ENCODE measurements at regions not wholly inside any gene's neighbourhood (a gene's known extent, or its start where the extent isn't known, plus 50 kb on each side); places are given as distances from the start of the nearest gene placed in this dataset.

DNA sequence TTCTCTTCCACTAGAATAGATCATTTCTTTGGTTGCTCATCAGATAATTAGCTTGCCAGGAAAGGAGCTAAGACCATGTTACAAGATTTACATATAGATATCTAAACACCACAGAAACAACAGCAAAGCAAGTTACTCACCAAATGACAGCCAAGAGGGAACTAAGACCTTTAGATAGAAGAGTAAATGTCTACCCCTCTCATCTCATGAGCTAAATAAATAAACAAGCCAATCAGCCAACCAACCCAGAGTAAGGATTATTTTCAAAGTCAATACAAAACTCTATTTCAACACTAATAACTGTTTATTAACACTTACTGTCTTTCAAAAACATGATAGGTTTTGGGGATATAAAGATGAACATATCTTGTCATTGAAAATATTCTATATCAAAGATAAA lies 474.7 kb downstream of the LMO4 start:
- no peak overlapping the region for H3K27ac ChIP-seq (ENCODE audit: low read length)
- no peak for DNase-seq
- no peak overlapping the region for H3K4me3 ChIP-seq (ENCODE audit: low read length)
- no peaks in the 10 kb centered on the region for H3K27me3 ChIP-seq (ENCODE audit: control insufficient read depth, insufficient read depth, low read length)
- peaks cover 22% of the 10 kb centered on the region for H3K4me1 ChIP-seq (ENCODE audit: control insufficient read depth, insufficient read depth, low read length)
- no peaks in the 10 kb centered on the region for H3K9me3 ChIP-seq (ENCODE audit: control insufficient read depth, low read depth, low read length)
- H3K36me3 ChIP-seq (ENCODE audit: control insufficient read depth, insufficient read depth, low read length): no peaks in the 10 kb centered on the region

DNA sequence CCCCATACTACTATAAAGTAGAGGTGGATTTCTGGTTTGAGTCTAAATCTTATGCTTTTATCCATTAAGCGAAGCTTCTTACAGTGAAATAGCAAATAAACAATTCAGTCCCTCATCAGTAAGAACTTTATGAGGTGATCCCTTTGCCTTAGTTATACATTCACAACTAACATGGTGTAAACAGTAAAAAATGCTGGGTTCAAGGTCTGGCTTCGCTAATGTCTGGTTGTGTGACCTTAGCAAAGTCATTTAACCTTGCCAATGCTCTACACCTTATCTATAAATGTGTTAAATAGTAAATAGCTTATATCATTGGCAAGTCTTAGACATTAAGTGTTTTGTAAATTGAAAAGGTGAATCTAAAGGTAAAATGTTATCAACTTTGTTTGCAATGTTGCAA lies 475.4 kb downstream of the LMO4 start:
- H3K36me3 ChIP-seq (ENCODE audit: control insufficient read depth, insufficient read depth, low read length): no peaks in the 10 kb centered on the region
- peak in 1 of 2 donors; percentile 44 for DNase-seq
- H3K27ac ChIP-seq (ENCODE audit: low read length): no peak overlapping the region
- H3K4me3 ChIP-seq (ENCODE audit: low read length): no peak overlapping the region
- peaks cover 20% of the 10 kb centered on the region for H3K4me1 ChIP-seq (ENCODE audit: control insufficient read depth, insufficient read depth, low read length)
- no peaks in the 10 kb centered on the region for H3K9me3 ChIP-seq (ENCODE audit: control insufficient read depth, low read depth, low read length)
- no peaks in the 10 kb centered on the region for H3K27me3 ChIP-seq (ENCODE audit: control insufficient read depth, insufficient read depth, low read length)
- WGBS (ENCODE audit: insufficient coverage, low lambda C conversion rate): 42% methylated on average over 2 of the region's 2 CpGs

DNA sequence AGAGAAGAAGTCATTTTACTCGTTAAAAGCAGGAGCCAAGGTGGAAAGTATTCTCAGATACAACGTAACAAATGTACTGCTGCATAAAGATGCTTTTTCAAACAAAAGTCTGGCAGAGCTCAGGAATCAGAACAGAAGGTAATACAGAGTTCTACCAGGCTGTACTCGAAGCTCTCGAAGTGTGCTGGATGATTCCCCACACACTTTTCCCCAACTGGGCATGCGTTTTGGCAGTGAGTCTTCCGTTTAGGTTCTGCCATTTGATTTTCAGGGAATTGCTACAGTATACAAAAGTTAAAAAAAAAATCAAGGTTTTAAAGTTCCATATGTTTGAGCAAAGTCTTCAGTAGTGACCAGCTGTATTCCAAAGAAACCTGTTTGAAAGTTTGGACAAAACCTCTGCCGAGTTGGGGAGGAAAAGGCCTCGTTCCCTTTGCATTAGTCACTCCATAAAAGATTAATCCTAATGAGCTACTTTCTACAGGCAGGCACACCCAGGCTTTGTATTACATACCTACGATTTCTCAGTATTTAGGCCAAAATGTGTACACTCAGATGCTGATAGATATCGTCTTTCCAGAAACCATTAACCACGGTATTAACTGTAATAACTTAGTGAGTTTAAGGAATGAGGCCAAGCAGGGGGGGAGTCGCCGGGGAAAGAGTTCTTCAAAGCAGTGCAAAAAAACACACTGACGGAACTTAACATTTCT lies 477.1 kb downstream of the LMO4 start:
- H3K4me1 ChIP-seq (ENCODE audit: control insufficient read depth, insufficient read depth, low read length): peaks cover 11% of the 10 kb centered on the region
- 17% methylated on average over 2 of the region's 14 CpGs for WGBS (ENCODE audit: insufficient coverage, low lambda C conversion rate)
- H3K9me3 ChIP-seq (ENCODE audit: control insufficient read depth, low read depth, low read length): no peaks in the 10 kb centered on the region
- H3K27ac ChIP-seq (ENCODE audit: low read length): peak overlapping the region; percentile 64
- no peaks in the 10 kb centered on the region for H3K36me3 ChIP-seq (ENCODE audit: control insufficient read depth, insufficient read depth, low read length)
- peak; percentile 31 to 83 for DNase-seq
- H3K4me3 ChIP-seq (ENCODE audit: low read length): no peak overlapping the region
- H3K27me3 ChIP-seq (ENCODE audit: control insufficient read depth, insufficient read depth, low read length): no peaks in the 10 kb centered on the region

DNA sequence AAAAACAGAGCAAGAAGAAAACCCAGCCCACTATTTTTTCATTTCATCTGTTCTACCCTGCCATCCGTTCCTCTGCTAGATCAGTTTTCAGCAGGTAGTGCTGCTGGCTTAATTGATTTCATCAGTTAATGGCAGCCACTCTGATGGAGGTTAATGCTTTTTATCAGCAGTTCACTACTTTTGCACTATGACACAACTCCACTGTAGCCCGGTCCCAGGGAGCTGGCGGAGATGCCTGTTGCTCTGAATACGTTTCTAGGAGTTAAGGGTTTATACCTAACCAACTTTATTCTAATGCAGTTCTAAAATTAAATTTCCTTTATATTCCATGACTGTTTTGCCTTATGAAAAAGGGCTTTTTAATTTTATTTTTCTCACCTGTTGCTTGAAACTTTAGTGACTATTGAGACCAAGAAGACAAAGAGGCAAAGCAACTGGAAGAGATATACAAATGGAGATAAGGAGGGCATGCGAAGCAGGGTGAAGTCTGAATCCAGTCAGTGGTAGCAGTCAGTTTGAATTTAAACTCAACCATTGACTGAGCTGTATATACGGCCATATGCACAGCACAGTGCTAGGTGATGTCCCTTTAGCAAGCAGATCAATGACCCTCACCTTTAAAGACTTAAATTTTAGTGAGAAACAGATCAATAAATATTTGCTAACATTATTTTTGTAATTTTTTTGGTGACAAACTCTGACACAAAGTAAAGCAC lies 477.9 kb downstream of the LMO4 start:
- Histone ChIP-seq H3K4me1 (ENCODE audit: control insufficient read depth, insufficient read depth, low read length) (peaks cover 11% of the 10 kb centered on the region), H3K27ac (ENCODE audit: low read length) (peak overlapping the region; percentile 64), H3K9me3 (ENCODE audit: control insufficient read depth, low read depth, low read length) (no peaks in the 10 kb centered on the region), H3K4me3 (ENCODE audit: low read length) (no peak overlapping the region), H3K36me3 (ENCODE audit: control insufficient read depth, insufficient read depth, low read length) (no peaks in the 10 kb centered on the region), H3K27me3 (ENCODE audit: control insufficient read depth, insufficient read depth, low read length) (no peaks in the 10 kb centered on the region)
- DNase-seq: peak; percentile 30 to 82
- WGBS (ENCODE audit: insufficient coverage, low lambda C conversion rate): no CpG with 5 or more reads among the region's 6 CpGs

DNA sequence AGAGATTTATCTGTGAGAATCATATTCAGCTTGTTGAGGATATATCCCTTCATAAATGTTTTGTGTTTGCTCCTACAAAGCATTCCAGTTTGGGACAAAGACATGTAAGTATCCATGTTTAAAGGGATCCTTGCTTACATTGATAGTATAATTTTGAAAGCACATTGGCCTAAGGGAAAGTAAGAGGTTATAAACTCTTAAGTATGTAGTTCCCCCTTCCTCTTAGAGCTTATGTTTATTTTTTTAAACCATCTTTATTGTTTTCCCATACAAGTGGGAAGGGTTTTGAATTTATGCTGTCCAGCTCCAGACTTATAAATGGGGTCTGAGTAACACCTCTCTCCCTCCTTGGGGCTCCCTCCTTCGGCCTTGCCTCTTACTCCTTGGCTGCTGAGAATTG lies 481.5 kb downstream of the LMO4 start:
- Histone ChIP-seq H3K4me3 (ENCODE audit: low read length) (no peak overlapping the region), H3K36me3 (ENCODE audit: control insufficient read depth, insufficient read depth, low read length) (no peaks in the 10 kb centered on the region), H3K27ac (ENCODE audit: low read length) (no peak overlapping the region), H3K27me3 (ENCODE audit: control insufficient read depth, insufficient read depth, low read length) (no peaks in the 10 kb centered on the region), H3K4me1 (ENCODE audit: control insufficient read depth, insufficient read depth, low read length) (peaks cover 9% of the 10 kb centered on the region), H3K9me3 (ENCODE audit: control insufficient read depth, low read depth, low read length) (no peaks in the 10 kb centered on the region)
- no CpG with 5 or more reads among the region's 1 CpG for WGBS (ENCODE audit: insufficient coverage, low lambda C conversion rate)
- DNase-seq: no peak

DNA sequence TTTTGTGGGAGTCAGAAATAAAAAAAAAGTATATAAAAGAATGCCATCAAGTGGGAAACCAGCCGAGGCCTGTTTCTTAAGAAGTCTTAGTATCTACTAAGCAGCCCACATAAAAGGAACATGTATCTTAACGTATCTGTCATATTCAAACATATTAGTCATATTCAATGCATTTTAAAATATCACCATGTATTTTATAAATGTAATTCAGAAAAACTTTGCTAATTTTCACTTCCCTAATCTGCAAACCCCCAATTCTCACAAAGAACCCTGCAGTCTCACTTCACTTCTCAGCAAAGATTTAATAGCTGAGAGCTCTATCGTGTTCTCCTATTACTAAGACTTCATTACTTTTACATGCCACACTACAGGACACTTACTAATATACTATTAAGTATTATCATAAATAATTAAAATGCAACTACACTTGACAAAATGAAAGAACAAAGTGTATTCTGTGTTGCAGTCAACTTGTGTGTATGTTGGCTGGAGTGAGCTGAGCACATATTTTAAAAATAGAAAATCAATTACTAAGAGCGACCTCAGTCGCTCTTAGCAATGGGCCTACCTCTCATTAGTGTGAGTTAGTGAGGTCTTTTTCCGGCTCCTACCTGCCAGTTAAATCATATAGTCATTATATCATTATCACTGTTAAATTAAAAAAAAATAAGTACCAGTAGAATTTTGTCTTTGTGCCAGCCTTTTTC lies 484.3 kb downstream of the LMO4 start:
- Histone ChIP-seq H3K36me3 (ENCODE audit: control insufficient read depth, insufficient read depth, low read length) (no peaks in the 10 kb centered on the region), H3K4me3 (ENCODE audit: low read length) (no peak overlapping the region), H3K4me1 (ENCODE audit: control insufficient read depth, insufficient read depth, low read length) (no peaks in the 10 kb centered on the region), H3K9me3 (ENCODE audit: control insufficient read depth, low read depth, low read length) (no peaks in the 10 kb centered on the region), H3K27me3 (ENCODE audit: control insufficient read depth, insufficient read depth, low read length) (no peaks in the 10 kb centered on the region), H3K27ac (ENCODE audit: low read length) (no peak overlapping the region)
- no peak for DNase-seq
- whole genome bisulfite sequencing (ENCODE audit: insufficient coverage, low lambda C conversion rate): 83% methylated on average over 3 of the region's 6 CpGs

DNA sequence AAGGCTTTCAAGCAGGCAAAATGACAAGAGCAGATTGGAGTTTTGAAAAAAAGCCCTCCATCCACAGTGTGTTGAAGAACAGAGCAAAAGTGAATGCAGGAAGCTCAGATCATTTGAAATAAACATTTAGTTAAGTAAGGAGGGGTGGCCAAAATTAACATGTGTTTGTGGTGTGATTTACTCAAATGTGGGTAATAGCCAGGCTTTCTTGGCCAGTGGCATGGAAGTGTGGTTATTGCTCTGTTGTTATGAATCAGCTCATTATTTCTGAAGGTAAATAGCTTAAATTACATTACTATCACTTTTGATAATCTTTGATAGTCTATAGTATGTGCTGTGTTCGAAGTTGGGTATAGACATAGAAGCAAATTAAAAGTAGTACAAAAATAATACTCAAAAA lies 485.9 kb downstream of the LMO4 start:
- no peak for DNase-seq
- Histone ChIP-seq H3K9me3 (ENCODE audit: control insufficient read depth, low read depth, low read length) (no peaks in the 10 kb centered on the region), H3K27me3 (ENCODE audit: control insufficient read depth, insufficient read depth, low read length) (no peaks in the 10 kb centered on the region), H3K4me1 (ENCODE audit: control insufficient read depth, insufficient read depth, low read length) (no peaks in the 10 kb centered on the region), H3K4me3 (ENCODE audit: low read length) (no peak overlapping the region), H3K36me3 (ENCODE audit: control insufficient read depth, insufficient read depth, low read length) (no peaks in the 10 kb centered on the region), H3K27ac (ENCODE audit: low read length) (no peak overlapping the region)
- 100% methylated on average over 1 of the region's 1 CpG for WGBS (ENCODE audit: insufficient coverage, low lambda C conversion rate)

DNA sequence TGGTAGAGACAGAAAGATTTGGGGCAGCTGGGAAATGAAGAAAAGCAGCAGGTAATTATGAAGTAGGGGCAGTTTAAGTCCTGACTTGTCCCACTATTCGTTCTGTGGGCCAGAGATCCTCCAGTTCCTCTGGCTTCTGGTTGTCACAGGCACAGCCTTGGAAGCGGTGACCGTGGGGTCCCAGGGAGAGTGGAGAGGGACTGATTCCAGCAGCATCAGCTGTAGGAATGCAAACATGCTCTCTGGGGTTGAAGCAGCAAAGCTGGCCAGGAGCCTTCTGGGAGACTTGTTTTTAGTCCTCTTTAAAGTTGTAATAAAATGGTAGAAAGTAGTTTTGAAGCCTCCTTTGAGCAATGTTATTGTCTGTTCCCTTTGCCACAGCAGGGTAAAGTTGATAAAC lies 488.0 kb downstream of the LMO4 start:
- no peaks in the 10 kb centered on the region for H3K27me3 ChIP-seq (ENCODE audit: control insufficient read depth, insufficient read depth, low read length)
- DNase-seq: no peak
- WGBS (ENCODE audit: insufficient coverage, low lambda C conversion rate): no CpG with 5 or more reads among the region's 3 CpGs
- no peaks in the 10 kb centered on the region for H3K4me1 ChIP-seq (ENCODE audit: control insufficient read depth, insufficient read depth, low read length)
- H3K4me3 ChIP-seq (ENCODE audit: low read length): no peak overlapping the region
- H3K9me3 ChIP-seq (ENCODE audit: control insufficient read depth, low read depth, low read length): no peaks in the 10 kb centered on the region
- H3K27ac ChIP-seq (ENCODE audit: low read length): no peak overlapping the region
- no peaks in the 10 kb centered on the region for H3K36me3 ChIP-seq (ENCODE audit: control insufficient read depth, insufficient read depth, low read length)

DNA sequence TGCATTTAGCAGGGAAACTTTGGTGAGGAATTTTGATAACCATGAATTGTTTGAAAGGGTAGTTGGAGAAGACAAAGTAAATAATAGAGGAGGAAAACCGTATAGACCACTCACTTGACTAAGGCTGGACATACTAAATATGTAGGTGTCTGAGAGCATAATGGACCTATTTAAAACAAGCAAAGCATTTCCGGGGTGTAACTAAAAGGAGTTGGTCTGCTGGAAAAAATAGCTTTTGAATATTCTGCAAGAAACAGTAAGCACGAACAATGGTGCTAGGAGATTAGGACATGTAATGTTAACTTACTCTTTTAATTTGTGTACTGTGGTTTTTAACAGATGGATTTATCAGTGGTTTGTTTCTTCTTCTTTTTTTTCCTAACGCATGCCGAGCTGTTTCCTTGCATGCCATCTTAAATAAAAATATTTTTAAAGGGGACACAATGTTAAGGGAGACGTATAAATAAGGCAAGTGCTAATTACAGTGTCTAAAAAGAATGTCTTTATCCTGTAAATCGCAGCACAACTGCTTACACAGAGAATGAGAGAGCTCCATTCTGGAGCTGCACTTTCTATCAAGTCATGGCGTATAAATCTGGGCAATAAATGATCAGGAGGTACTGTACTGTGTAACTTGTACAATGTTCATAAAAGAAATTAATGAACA lies 492.1 kb downstream of the LMO4 start:
- H3K4me3 ChIP-seq (ENCODE audit: low read length): no peak overlapping the region
- no peak for DNase-seq
- H3K9me3 ChIP-seq (ENCODE audit: control insufficient read depth, low read depth, low read length): no peaks in the 10 kb centered on the region
- no peaks in the 10 kb centered on the region for H3K4me1 ChIP-seq (ENCODE audit: control insufficient read depth, insufficient read depth, low read length)
- no peaks in the 10 kb centered on the region for H3K36me3 ChIP-seq (ENCODE audit: control insufficient read depth, insufficient read depth, low read length)
- WGBS (ENCODE audit: insufficient coverage, low lambda C conversion rate): 78% methylated on average over 4 of the region's 8 CpGs
- H3K27ac ChIP-seq (ENCODE audit: low read length): no peak overlapping the region
- H3K27me3 ChIP-seq (ENCODE audit: control insufficient read depth, insufficient read depth, low read length): no peaks in the 10 kb centered on the region

DNA sequence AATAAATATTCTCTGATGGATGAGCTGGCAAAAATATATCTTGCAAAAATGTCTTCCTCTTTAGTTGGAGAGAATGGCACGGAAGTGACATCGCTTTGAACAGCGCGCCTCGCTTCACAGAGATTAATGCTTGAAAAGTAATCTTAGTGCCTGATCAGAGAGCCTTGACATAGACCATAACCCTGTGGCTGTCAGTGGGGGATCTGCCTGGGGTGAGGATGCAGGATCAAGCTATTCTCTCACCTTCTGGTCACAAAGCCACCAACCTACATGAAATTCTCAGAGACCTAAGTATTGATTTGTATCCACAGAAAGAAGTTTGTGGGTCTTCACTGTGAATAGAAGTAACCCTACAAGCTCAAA lies 492.6 kb downstream of the LMO4 start:
- H3K27ac ChIP-seq (ENCODE audit: low read length): no peak overlapping the region
- WGBS (ENCODE audit: insufficient coverage, low lambda C conversion rate): no CpG with 5 or more reads among the region's 5 CpGs
- no peaks in the 10 kb centered on the region for H3K36me3 ChIP-seq (ENCODE audit: control insufficient read depth, insufficient read depth, low read length)
- no peak for DNase-seq
- no peaks in the 10 kb centered on the region for H3K9me3 ChIP-seq (ENCODE audit: control insufficient read depth, low read depth, low read length)
- no peaks in the 10 kb centered on the region for H3K4me1 ChIP-seq (ENCODE audit: control insufficient read depth, insufficient read depth, low read length)
- no peaks in the 10 kb centered on the region for H3K27me3 ChIP-seq (ENCODE audit: control insufficient read depth, insufficient read depth, low read length)
- no peak overlapping the region for H3K4me3 ChIP-seq (ENCODE audit: low read length)
